Activated CD8-positive, alpha-beta memory T cell treated with anti-CD3 and anti-CD28 coated beads, Interleukin-2, amount 10 ng/mL, durations not matched to agents 7 days and 5 days (primary cell): ENCODE measurements at regions not wholly inside any gene's neighbourhood (a gene's known extent, or its start where the extent isn't known, plus 50 kb on each side); places are given as distances from the start of the nearest gene placed in this dataset.
"Not testable (repeated sequence)": the region's sequence is repeated elsewhere in the genome, so short reads cannot be mapped to it uniquely, and the experiment has no call there.

Source experiments
- ATAC-seq: fragments of 150-1000 bp; cut with Tn5 transposase; one replicate; pipeline ENCODE4 v1.10.0; 2021; ENCODE audit warnings: moderate library complexity
- CTCF ChIA-PET: fragments of 350-600 bp; sonication (Branson Sonifier 250); formaldehyde crosslinking; loops from one replicate; lab custom pipeline; 2021; ENCODE audit warnings: antibody characterized with exemption; lab: Charles Lee
- DNase-seq: peaks from one replicate; pipeline ENCODE4 v3.0.0-alpha.2; 2020
- H3K27ac Mint-ChIP-seq: one replicate; pipeline ENCODE4 v1.8.0; 2021; ENCODE audit warnings: mild to moderate bottlenecking, mixed read lengths
- H3K27me3 Mint-ChIP-seq: one replicate; pipeline ENCODE4 v1.8.0; 2021; ENCODE audit warnings: mixed read lengths
- H3K36me3 Mint-ChIP-seq: one replicate; pipeline ENCODE4 v1.8.0; 2021; ENCODE audit warnings: mild to moderate bottlenecking, mixed read lengths
- H3K4me1 Mint-ChIP-seq: one replicate; pipeline ENCODE4 v1.8.0; 2021; ENCODE audit warnings: mixed read lengths
- H3K4me3 Mint-ChIP-seq: one replicate; pipeline ENCODE4 v1.8.0; 2021; ENCODE audit warnings: mild to moderate bottlenecking, moderate library complexity, mixed read lengths
- H3K9me3 Mint-ChIP-seq: one replicate; pipeline ENCODE4 v1.8.0; 2022; ENCODE audit warnings: low read depth, mixed read lengths

DNA sequence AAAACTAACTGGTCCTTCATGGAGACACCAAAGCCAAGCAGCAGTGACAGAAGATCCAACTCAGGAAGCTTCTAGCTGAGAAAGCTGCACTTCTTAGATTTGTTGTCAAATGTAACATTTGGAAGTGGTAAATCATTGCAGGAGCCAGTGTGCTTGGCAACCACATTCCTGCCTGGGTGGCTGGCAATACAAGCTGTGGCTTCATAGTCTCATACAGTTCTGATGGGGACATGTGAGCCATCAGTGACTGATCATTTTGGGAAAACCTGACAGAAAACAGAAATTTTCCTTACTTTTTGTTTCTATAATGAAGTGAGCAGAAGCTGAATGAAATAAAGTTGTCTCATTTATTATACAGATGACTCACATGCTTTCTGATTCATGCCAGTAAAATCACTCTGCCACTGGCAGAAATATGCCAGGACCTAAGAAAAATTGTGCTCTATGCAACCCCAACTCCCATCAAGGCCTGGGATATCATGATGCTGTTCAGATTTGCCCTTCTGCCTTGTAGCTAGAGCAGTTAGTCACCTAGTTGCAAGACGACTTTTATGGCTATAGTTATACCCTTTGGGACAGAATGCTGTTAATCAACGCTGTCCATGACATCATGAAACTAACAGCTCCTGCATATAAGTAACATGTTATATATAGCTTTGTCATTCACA lies 508.1 kb downstream of the ADCYAP1 start:
- Mint-ChIP-seq H3K4me3 (no peak overlapping the region), H3K36me3 (no peaks in the 10 kb centered on the region), H3K27me3 (no peaks in the 10 kb centered on the region), H3K4me1 (no peaks in the 10 kb centered on the region), H3K27ac (no peak overlapping the region), H3K9me3 (peaks cover 2% of the 10 kb centered on the region)
- CTCF ChIA-PET: no interaction called here
- no peak for DNase-seq
- no peak for ATAC-seq

GRCh38 chr18:1413323-1413675 lies 508.6 kb downstream of the ADCYAP1 start:
- DNase-seq: no peak

GRCh38 chr18:1416074-1416473 lies 511.4 kb downstream of the ADCYAP1 start:
- Mint-ChIP-seq H3K27me3 (no peaks in the 10 kb centered on the region), H3K4me3 (no peak overlapping the region), H3K36me3 (no peaks in the 10 kb centered on the region), H3K27ac (no peak overlapping the region), H3K4me1 (no peaks in the 10 kb centered on the region), H3K9me3 (peaks cover 5% of the 10 kb centered on the region)
- DNase-seq (no peak), ATAC-seq (no peak)
- CTCF ChIA-PET: no interaction called here

More at GRCh38 chr18:1413323-1413675, 508.6 kb downstream of the ADCYAP1 start:
- peaks cover 2% of the 10 kb centered on the region for H3K9me3 Mint-ChIP-seq
- CTCF ChIA-PET: no interaction called here
- H3K27ac Mint-ChIP-seq: no peak overlapping the region
- no peaks in the 10 kb centered on the region for H3K27me3 Mint-ChIP-seq
- no peak overlapping the region for H3K4me3 Mint-ChIP-seq
- no peak for ATAC-seq
- H3K36me3 Mint-ChIP-seq: no peaks in the 10 kb centered on the region
- H3K4me1 Mint-ChIP-seq: no peaks in the 10 kb centered on the region

DNA sequence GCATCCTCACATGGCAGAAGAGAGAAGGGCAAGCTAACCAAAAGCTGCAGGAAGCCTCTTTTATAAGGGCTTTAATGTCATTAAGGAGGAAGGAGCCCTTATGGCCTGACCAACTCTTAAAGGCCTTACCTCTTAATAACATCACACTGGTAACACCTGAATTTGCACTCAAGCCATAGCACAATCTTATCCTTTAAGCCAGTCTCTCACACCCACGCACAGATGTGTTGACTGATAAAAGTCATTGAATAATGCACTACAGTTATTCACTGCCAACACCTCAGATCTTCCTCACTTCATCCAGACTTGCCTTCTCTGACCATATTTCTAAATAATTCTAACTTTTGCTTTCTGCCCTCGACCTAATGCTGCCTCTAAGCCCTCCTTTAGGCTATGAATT lies 516.8 kb downstream of the ADCYAP1 start:
- Mint-ChIP-seq H3K4me1 (no peaks in the 10 kb centered on the region), H3K27ac (no peak overlapping the region), H3K4me3 (no peak overlapping the region), H3K27me3 (no peaks in the 10 kb centered on the region), H3K36me3 (no peaks in the 10 kb centered on the region), H3K9me3 (peaks cover 3% of the 10 kb centered on the region)
- ATAC-seq (no peak), DNase-seq (no peak)
- CTCF ChIA-PET: no interaction called here

- Mint-ChIP-seq H3K4me1 (no peaks in the 10 kb centered on the region), H3K4me3 (no peak overlapping the region), H3K27ac (no peak overlapping the region), H3K9me3 (peaks cover 3% of the 10 kb centered on the region), H3K27me3 (no peaks in the 10 kb centered on the region), H3K36me3 (no peaks in the 10 kb centered on the region)
- DNase-seq (no peak), ATAC-seq (no peak)
- CTCF ChIA-PET: no interaction called here
These were observed 518.0 kb downstream of the ADCYAP1 start for GRCh38 chr18:1422634-1423033.

- no peaks in the 10 kb centered on the region for H3K36me3 Mint-ChIP-seq
- H3K27ac Mint-ChIP-seq: no peak overlapping the region
- no peaks in the 10 kb centered on the region for H3K27me3 Mint-ChIP-seq
- no peak for DNase-seq
- no peak for ATAC-seq
- CTCF ChIA-PET: no interaction called here
- H3K4me3 Mint-ChIP-seq: no peak overlapping the region
- peaks cover 2% of the 10 kb centered on the region for H3K9me3 Mint-ChIP-seq
- H3K4me1 Mint-ChIP-seq: no peaks in the 10 kb centered on the region
These were observed 521.0 kb downstream of the ADCYAP1 start for GRCh38 chr18:1425679-1426078.

DNA sequence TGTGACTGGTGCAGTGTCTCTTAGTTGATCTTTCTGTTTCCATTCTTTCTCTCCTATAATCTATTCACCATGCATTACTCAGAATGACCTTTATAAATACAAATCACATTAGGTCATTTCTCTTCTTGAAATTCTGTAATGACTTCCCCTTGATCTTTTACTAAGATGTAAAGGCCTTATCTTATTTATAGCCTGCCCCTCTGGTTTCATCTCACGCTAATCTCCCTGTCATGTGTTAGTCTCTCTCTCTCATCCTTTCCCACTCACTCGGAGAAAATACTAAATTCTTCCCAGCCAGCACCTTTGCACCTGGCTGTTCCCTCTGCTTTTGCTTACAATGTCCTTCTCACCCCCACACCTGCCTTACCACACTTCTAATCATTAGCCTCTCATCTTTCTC lies 530.8 kb downstream of the ADCYAP1 start:
- no peak for ATAC-seq

DNA sequence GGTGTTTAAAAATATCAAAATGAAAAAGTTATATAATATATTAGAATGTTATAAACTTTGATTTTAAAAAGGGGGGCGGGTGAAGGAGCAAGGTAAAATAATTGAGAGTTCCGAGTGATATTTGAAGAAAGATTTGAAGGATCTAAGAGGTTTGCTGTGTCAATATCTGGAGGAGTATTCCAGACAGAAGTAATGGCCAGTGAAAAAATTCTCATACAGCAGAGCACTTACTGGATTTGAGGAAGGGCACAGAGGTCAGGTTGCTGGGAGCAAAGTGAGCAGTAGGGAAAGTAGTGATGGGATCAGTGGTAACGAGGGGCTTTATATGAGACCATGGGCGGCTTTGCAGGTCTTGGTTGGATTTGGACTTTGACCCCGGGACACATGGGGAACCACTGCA lies 531.5 kb downstream of the ADCYAP1 start:
- H3K27ac Mint-ChIP-seq: no peak overlapping the region
- no peaks in the 10 kb centered on the region for H3K27me3 Mint-ChIP-seq
- CTCF ChIA-PET: no interaction called here
- H3K9me3 Mint-ChIP-seq: peaks cover 3% of the 10 kb centered on the region
- H3K4me1 Mint-ChIP-seq: no peaks in the 10 kb centered on the region
- DNase-seq (no peak), ATAC-seq (no peak)
- no peak overlapping the region for H3K4me3 Mint-ChIP-seq
- H3K36me3 Mint-ChIP-seq: no peaks in the 10 kb centered on the region

More for the DNA sequence above, 530.8 kb downstream of the ADCYAP1 start:
- CTCF ChIA-PET: no interaction called here
- no peak overlapping the region for H3K27ac Mint-ChIP-seq
- no peak overlapping the region for H3K4me3 Mint-ChIP-seq
- no peaks in the 10 kb centered on the region for H3K36me3 Mint-ChIP-seq
- H3K9me3 Mint-ChIP-seq: peaks cover 2% of the 10 kb centered on the region
- DNase-seq: no peak
- H3K27me3 Mint-ChIP-seq: no peaks in the 10 kb centered on the region
- H3K4me1 Mint-ChIP-seq: no peaks in the 10 kb centered on the region

DNA sequence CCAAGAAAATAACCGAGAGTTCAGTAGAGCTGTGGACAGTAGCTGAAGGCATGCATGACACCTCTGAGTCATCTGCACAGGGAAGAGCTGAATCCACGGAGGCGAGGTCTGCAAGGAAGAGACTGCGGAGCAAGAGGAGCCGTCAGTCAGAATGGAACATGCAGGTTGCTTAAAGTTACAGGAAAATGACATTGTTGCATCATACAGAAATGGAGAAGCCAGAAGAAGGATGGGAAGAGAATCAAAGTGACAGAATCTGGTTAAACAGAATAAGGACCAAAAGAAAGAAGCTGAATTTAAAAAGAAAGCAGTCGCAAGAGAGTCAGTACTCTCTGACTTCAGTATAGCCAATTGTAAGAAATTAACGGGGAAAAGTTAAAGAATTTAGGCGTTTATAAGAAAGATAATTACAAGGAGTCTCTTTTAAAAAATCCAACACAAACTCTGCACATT lies 533.8 kb downstream of the ADCYAP1 start:
- DNase-seq (no peak), ATAC-seq (no peak)
- H3K27ac Mint-ChIP-seq: no peak overlapping the region
- H3K4me3 Mint-ChIP-seq: no peak overlapping the region
- CTCF ChIA-PET: interaction anchor here (0.6 kb wide), 1 partner anchor 414 kb away, joined by 3 read pairs; no protein-coding TSS in a partner anchor
- no peaks in the 10 kb centered on the region for H3K36me3 Mint-ChIP-seq
- H3K27me3 Mint-ChIP-seq: no peaks in the 10 kb centered on the region
- H3K9me3 Mint-ChIP-seq: peaks cover 9% of the 10 kb centered on the region
- no peaks in the 10 kb centered on the region for H3K4me1 Mint-ChIP-seq

DNA sequence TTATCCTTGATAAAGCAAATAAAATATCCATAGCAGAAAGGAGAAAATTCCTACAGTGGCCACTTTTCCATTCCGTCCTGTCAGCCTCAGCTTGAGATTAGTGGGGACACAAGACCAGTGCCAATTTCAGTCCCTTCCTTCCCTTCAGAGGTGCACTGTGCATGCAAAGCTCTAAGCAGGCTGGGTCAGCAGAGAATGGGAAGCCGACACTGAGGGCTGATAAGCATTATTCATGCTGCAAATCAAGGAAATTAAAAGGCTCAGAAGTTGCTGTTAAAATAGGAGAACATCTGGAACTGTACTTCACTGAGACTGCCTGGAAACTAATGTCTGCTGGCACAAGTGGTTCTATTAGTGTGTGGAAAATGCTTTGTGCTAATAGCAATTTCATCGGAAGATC lies 534.3 kb downstream of the ADCYAP1 start:
- H3K4me1 Mint-ChIP-seq: no peaks in the 10 kb centered on the region
- H3K9me3 Mint-ChIP-seq: peaks cover 9% of the 10 kb centered on the region
- H3K27ac Mint-ChIP-seq: no peak overlapping the region
- ATAC-seq (no peak), DNase-seq (no peak)
- no peaks in the 10 kb centered on the region for H3K36me3 Mint-ChIP-seq
- no peak overlapping the region for H3K4me3 Mint-ChIP-seq
- H3K27me3 Mint-ChIP-seq: no peaks in the 10 kb centered on the region
- CTCF ChIA-PET: interaction anchor here (0.6 kb wide), 1 partner anchor 413 kb away, joined by 3 read pairs; no protein-coding TSS in a partner anchor

DNA sequence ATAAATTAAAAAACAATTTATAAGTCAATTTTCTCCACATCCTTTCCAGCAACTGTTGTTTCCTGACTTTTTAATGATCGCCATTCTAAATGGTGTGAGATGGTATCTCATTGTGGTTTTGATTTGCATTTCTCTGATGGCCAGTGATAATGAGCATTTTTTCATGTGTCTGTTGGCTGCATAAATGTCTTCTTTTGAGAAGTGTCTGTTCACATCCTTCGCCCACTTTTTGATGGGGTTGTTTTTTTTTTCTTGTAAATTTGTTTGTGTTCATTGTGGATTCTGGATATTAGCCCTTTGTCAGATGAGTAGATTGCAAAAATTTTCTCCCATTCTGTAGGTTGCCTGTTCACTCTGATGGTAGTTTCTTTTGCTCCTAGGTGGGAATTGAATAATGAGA lies 539.4 kb downstream of the ADCYAP1 start:
- H3K27me3 Mint-ChIP-seq, ATAC-seq, DNase-seq, CTCF ChIA-PET, H3K4me1 Mint-ChIP-seq, H3K9me3 Mint-ChIP-seq, H3K36me3 Mint-ChIP-seq, H3K4me3 Mint-ChIP-seq, H3K27ac Mint-ChIP-seq: not testable (repeated sequence)

DNA sequence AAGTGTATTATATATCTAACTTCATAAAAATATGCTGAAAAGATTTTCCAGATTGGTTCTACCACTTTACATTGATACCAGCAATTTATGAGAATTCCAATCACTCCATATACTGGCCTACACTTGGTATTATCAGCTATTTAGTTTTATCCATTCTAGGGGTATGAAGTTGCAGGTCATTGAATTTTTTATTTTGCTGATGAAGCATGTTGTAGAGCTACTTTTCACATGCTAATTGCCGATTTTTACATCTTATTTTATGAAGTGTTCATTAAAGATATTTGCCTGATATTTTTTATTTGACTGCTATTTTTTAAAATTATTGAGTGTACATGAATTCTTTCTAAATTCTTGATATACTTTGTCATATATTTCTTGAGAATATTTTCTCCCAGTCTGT lies 542.1 kb downstream of the ADCYAP1 start:
- no peak overlapping the region for H3K27ac Mint-ChIP-seq
- ATAC-seq (no peak), DNase-seq (no peak)
- no peaks in the 10 kb centered on the region for H3K27me3 Mint-ChIP-seq
- H3K4me3 Mint-ChIP-seq: no peak overlapping the region
- H3K4me1 Mint-ChIP-seq: no peaks in the 10 kb centered on the region
- H3K36me3 Mint-ChIP-seq: no peaks in the 10 kb centered on the region
- H3K9me3 Mint-ChIP-seq: peaks cover 5% of the 10 kb centered on the region
- CTCF ChIA-PET: no interaction called here

GRCh38 chr18:1452821-1453220 lies 548.1 kb downstream of the ADCYAP1 start:
- ATAC-seq (no peak), DNase-seq (no peak)
- H3K9me3 Mint-ChIP-seq: peaks cover 8% of the 10 kb centered on the region
- CTCF ChIA-PET: no interaction called here
- no peak overlapping the region for H3K4me3 Mint-ChIP-seq
- no peaks in the 10 kb centered on the region for H3K36me3 Mint-ChIP-seq
- no peaks in the 10 kb centered on the region for H3K27me3 Mint-ChIP-seq
- no peaks in the 10 kb centered on the region for H3K4me1 Mint-ChIP-seq
- H3K27ac Mint-ChIP-seq: no peak overlapping the region

GRCh38 chr18:1455605-1456004 lies 550.9 kb downstream of the ADCYAP1 start:
- CTCF ChIA-PET: no interaction called here
- DNase-seq: no peak
- H3K9me3 Mint-ChIP-seq: peaks cover 9% of the 10 kb centered on the region
- H3K27me3 Mint-ChIP-seq: no peaks in the 10 kb centered on the region
- ATAC-seq: no peak
- no peak overlapping the region for H3K4me3 Mint-ChIP-seq
- no peaks in the 10 kb centered on the region for H3K4me1 Mint-ChIP-seq
- H3K36me3 Mint-ChIP-seq: no peaks in the 10 kb centered on the region
- H3K27ac Mint-ChIP-seq: no peak overlapping the region
